ENCODE measurements at regions not wholly inside any gene's neighbourhood (a gene's known extent, or its start where the extent isn't known, plus 50 kb on each side); places are given as distances from the start of the nearest gene placed in this dataset.

DNA sequence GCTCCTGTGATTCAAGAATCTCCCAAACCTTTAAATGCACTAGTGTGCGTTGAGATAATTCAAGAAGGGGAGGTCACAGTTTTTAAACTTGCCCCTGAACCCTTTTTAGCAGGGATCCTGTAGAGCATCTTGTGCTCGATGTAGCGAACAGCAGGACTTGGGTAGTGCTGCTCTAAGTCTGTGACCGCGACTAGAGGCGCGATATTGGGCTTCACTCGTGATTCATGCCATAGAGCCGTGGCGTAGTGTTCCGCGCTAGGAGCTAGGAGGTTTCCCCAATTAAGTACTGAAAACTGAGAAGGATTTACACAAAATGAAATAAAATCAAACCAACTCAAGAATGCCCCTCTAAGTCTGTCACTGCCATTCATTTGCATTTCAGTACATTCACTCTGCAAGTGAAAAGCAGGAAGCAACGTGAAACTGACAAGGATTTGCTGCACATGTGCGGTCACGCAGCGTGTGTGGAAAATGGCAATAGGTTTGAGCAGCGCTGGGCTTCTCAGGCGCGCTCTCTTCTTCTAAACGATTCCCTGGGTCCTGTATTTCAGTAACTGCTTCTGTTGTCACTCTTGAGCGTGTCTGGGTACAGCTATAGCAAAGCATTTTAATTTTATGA is 1135.9 kb upstream of the WWC1 start:
- Histone ChIP-seq H3K4me3 (no peak overlapping the region), H3K27me3 (no peaks in the 10 kb centered on the region), H3K4me1 (no peaks in the 10 kb centered on the region), H3K9me3 (no peaks in the 10 kb centered on the region), H3K36me3 (no peaks in the 10 kb centered on the region), H3K27ac (no peak overlapping the region)
- TF ChIP-seq, protein P1, sequence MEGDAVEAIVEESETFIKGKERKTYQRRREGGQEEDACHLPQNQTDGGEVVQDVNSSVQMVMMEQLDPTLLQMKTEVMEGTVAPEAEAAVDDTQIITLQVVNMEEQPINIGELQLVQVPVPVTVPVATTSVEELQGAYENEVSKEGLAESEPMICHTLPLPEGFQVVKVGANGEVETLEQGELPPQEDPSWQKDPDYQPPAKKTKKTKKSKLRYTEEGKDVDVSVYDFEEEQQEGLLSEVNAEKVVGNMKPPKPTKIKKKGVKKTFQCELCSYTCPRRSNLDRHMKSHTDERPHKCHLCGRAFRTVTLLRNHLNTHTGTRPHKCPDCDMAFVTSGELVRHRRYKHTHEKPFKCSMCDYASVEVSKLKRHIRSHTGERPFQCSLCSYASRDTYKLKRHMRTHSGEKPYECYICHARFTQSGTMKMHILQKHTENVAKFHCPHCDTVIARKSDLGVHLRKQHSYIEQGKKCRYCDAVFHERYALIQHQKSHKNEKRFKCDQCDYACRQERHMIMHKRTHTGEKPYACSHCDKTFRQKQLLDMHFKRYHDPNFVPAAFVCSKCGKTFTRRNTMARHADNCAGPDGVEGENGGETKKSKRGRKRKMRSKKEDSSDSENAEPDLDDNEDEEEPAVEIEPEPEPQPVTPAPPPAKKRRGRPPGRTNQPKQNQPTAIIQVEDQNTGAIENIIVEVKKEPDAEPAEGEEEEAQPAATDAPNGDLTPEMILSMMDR (IDR thresholded peaks at IDR 0.05), result no peak
- intact Hi-C loops (cut with DNase I), result no loop called here
- ATAC-seq (no peak), DNase-seq (no peak)

DNA sequence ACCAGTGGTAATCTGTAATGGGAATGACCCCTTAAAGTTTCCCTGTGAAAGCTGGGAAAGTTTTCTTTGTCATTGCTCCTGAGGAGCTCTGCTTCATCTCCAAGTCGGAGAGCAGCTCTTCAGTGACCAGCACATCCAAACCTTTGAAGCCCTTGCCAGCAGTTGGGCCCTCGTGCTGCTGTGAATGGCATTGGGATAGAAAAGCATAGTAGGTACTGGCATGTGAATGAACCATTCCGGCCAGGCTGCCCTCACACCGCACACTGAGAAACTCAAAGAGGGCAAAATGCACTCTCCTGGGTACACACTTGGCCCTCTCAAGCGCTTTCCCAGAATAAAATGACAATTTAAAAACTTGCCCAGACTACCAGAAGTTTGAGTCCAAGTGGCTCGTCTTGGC is 1135.0 kb upstream of the WWC1 start:
- Histone ChIP-seq H3K36me3 (no peaks in the 10 kb centered on the region), H3K9me3 (no peaks in the 10 kb centered on the region), H3K27me3 (no peaks in the 10 kb centered on the region), H3K4me3 (no peak overlapping the region), H3K4me1 (no peaks in the 10 kb centered on the region), H3K27ac (no peak overlapping the region)
- DNase-seq, result no peak
- intact Hi-C loops (cut with DNase I), result no loop called here
- TF ChIP-seq, protein P1 (IDR thresholded peaks at IDR 0.05), result no peak
- no peak for ATAC-seq

DNA sequence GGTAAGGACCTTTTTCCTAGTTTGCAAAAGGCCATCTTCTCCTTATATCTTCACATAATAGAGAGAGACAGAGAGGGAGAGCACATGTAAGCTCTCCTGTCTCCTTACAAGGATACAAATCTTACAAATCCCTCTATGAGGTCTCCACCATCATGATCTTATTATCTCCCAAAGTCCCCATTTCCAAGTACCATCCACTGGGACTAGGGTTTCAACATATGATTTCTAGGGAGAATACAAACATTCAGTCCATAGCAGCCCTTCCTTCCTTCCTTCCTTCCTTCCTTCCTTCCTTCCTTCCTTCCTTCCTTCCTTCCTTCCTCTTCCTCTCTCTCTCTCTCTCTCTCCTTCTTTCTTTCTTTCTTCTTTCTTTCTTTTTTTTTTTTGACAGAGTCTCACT is 1132.9 kb upstream of the WWC1 start:
- no peaks in the 10 kb centered on the region for H3K9me3 ChIP-seq
- H3K27me3 ChIP-seq, result no peaks in the 10 kb centered on the region
- no peaks in the 10 kb centered on the region for H3K4me1 ChIP-seq
- no peak overlapping the region for H3K4me3 ChIP-seq
- TF ChIP-seq, protein P1 (IDR thresholded peaks at IDR 0.05), result no peak
- H3K27ac ChIP-seq, result no peak overlapping the region
- no peaks in the 10 kb centered on the region for H3K36me3 ChIP-seq
- ATAC-seq (no peak), DNase-seq (no peak)
- intact Hi-C loops (cut with DNase I), result no loop called here

DNA sequence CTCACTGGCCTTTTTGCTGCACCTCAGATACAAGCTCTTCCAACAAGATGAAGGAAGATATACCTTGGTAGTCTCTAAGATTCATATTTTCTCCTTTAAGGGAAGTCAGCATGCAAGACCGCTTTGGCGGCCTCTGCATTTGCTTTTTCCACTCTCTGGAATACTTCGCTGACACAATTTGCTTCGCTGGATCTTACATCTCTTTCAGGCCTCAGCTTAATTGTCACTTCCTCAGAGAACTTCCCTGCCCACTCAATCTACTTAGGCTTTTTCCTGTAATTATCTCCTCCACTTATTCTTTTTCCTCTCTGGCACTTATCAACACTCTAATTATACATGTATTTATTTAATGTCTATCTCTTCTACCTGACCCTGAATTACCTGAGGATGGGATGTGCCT is 1131.1 kb upstream of the WWC1 start:
- intact Hi-C loops (cut with DNase I), result no loop called here
- ATAC-seq, result no peak
- no peak for DNase-seq
- Histone ChIP-seq H3K27ac (no peak overlapping the region), H3K27me3 (no peaks in the 10 kb centered on the region), H3K36me3 (no peaks in the 10 kb centered on the region), H3K9me3 (no peaks in the 10 kb centered on the region), H3K4me1 (no peaks in the 10 kb centered on the region), H3K4me3 (no peak overlapping the region)
- TF ChIP-seq, protein P1 (IDR thresholded peaks at IDR 0.05), result no peak

DNA sequence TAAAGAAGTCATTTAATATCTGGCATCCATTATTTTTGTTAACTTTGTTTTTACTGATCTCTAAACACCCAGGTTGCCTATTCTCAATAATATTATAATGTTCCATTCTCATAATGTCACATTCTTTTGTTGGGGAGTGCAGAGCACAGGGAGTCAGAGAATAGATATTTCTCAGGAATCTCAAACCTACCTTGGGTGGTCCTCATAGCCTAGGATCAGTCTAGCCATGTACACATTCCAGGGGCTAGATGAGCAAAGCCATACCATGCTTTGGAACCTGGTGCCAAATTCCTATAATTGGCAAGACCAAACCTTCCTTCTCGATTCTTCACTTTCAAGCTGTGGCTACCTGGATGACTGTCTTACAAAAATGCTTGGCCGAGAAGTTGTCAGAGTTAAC is 1124.7 kb upstream of the WWC1 start:
- Histone ChIP-seq H3K4me1 (no peaks in the 10 kb centered on the region), H3K4me3 (no peak overlapping the region), H3K36me3 (no peaks in the 10 kb centered on the region), H3K27ac (no peak overlapping the region), H3K9me3 (no peaks in the 10 kb centered on the region), H3K27me3 (no peaks in the 10 kb centered on the region)
- DNase-seq (no peak), ATAC-seq (no peak)
- intact Hi-C loops (cut with DNase I), result no loop called here
- TF ChIP-seq, protein P1 (IDR thresholded peaks at IDR 0.05), result no peak

Data from upper lobe of right lung (tissue), 1 donor.